GM19438 (cell line): ENCODE measurements at regions not wholly inside any gene's neighbourhood (a gene's known extent, or its start where the extent isn't known, plus 50 kb on each side); places are given as distances from the start of the nearest gene placed in this dataset.
"Not testable (repeated sequence)": the region's sequence is repeated elsewhere in the genome, so short reads cannot be mapped to it uniquely, and the experiment has no call there.

Experiments
- ATAC-seq: cut with Tn5 transposase; IDR thresholded peaks from one replicate; pipeline ENCODE4 v1.9.1; 2021; ENCODE audit warnings: low read depth; ENCODE audit not compliant: unreplicated experiment

DNA sequence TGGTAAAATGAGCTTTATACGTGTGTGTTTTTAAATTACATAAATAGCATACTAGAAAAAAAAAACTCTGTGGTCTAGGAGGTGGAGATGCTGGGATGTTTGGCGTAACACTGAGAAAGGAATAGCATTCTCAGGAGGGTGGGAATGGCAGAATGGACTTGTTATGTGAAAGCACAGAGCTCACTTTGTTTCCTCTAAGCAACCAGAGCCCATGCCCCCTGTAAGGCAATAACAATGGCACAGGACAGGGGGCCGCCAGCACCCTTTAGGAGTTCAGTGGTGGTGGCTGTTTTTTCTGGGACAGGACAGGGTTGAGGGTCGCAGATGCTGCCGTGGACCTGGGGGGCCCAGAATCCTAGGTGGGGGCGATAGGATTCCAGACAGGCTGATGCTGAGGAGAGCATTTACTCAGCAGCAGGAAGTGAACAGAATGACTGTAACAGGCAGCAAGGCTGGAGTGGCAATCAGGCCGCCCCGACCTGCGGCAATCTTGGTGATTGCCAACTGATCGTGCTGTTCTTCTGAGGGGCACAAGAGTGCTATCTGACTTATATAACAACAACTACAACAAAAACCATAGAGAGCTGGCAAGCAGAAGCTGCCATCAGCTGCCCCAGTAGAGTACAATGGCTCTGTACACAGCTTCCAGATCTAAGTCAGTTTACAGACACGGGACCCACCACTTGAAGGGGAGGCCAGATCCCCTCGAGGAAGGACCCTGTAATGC is 160.4 kb downstream of the UACA start:
- ATAC-seq, result no peak

DNA sequence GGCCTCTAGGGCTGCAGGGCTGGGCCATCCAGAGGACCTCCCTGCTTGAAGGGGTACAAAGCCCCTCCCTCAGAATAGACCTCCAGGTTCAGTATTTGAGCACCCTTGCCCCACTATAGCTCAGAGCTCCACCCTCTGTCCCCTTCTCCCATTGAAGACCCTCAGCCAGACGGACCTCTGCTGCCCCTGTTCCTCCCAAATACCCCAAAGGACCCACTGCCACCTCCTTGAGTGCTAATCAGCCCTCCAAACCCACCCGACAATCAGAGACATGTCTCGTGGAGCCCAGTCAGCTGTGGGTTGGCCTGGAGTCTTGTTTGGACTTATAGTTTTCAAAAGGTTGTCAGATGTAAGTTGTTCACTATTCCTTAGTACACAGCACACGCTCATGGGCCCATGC is 161.1 kb downstream of the UACA start:
- no peak for ATAC-seq

DNA sequence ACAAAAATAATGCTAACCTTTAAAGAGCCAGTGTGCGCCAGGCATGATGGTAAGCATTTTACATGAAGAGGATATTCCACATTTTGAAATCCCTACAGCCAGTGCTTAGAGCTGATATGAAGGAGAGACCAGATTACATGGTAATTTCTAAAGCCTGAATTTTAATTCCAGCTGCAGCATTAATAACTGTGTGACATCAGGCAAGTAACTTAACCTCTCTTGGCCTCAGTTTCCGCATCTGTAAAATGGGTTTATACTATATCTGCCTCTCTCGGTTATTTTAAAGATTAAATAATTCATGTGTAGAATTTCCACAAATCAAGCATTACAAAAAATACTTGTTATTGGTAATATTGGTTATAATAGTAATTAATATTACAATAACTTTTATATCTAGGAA is 165.4 kb downstream of the UACA start:
- ATAC-seq, result no peak

DNA sequence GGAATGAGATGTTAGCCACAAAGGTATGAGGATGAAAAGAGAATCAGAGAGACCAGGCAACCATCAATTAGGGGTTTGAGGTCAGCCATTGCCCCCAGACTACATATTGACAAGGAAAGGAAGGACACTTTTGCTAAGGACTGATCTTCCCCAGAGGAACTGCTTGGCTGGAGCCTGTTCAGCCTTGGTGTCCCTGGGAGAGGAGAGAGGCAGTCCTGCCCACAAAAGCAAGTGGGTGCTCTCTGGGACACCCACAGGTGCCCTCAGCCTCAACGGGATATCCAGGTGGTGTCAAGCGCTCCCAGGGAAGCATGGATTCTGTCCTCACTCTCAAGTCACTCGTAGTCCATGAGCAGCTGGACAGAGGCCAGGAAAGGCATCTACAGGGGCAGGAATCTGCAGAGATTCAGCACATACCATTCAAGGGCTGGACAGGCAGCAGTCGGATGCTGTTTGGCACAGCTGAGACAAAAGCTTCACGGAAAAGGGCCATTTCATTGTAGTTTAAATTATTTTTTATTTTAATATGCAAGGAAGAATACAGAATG is 166.2 kb downstream of the UACA start:
- no peak for ATAC-seq

DNA sequence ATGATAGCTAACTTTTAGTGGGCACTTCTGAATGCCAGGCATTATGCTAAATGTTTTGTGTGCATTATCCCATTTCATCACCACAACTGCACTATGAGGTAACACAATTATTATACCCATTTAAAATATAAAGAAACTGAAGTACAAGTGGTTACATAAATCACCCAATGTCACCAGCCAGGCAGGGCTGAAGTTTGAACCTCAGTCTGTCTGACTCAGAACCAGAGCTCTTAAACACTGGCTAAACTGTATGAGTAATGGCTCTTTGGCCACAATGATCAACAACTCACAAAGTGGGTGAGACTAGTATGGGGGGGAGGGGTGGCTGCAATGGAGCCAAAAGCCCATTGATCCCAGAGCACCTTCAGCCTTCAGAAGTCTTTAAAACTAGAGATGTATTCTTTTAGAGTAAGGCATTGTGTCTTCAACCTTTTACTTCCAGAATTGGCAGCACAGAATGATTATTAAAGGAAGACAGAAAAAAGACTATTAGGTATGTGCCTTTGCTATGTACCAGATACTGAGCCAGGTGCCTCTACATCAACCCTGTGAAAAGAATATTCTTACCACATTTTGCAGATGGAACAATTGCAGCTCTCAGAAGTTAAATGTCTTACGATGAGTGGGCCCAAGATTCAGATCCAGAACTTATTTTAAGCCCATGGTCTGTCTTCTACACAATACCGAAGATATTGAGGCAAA is 166.9 kb downstream of the UACA start:
- no peak for ATAC-seq

DNA sequence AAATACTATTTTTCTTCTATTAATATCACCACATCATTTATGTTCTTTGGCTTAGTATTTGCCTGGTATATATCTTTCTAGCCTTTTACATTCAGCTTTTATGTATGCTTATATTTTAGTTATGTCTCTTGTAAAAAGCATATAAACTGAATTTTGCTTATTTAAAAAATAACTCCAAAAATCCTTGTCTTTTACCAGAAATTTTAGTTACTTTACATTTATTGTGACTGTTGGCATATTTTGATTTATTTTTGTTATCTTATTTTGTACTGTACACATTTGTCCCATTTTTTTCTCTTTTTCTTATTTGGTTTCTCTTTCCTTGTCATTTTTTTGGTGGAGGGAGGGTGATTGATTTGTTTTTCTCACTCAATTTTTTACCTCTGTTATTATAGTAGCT is 169.6 kb downstream of the UACA start:
- no peak for ATAC-seq

DNA sequence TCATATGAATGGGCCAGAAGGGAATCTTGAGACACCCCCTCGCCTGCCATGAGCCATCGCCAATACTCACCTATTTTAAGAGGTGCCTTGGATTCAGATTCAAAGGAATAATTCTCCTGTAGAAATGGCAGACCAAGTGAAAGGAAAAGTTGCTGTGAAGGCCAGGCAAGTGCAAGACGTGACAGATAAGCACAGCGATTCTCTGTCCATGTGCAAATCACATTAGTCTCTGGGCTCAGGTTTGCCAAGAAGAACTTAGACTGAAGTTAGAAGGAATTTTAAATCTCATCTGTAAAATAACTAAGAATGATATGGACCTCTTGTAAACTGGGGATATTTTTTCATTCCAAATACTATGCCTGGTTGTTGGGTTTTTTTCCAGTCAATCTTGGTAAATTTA is 173.6 kb downstream of the UACA start:
- ATAC-seq, result no peak

DNA sequence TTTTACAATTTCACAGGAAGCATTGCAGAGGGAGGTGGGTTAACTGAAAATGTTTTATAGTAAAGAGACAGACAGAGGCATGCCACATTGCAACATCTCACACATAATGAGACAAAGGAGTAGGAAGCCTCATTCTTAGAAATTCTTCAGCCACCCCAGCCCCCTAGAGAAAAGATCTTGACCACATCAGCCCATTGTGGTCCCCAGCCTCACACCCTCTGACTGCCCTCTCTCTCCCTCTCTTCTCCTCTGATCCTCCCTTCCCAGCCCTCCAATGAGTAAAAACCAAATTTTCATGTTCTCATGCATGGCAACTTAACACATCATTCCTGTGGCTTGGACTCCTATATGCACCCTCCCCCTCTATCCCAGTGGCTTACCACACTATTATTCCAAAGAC is 174.1 kb downstream of the UACA start:
- no peak for ATAC-seq

DNA sequence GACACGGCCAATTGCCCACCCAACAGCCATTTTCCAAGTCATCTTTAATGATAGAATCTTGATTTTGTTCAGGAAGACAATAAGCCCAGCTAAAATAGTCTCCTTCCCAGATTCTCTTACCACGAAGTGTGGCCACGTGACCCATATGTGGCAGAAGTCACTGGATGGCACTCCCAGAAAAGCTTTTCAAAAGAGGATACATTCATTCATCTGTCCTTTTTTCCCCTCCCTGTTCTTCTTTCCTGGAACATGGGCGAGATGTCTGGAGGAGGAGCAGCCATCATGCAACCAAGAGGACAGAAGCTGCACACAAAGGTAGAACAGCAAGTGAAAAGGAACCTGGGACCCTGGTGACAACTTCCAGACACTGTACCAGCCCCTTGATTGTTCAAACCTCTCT is 174.7 kb downstream of the UACA start:
- ATAC-seq, result no peak

DNA sequence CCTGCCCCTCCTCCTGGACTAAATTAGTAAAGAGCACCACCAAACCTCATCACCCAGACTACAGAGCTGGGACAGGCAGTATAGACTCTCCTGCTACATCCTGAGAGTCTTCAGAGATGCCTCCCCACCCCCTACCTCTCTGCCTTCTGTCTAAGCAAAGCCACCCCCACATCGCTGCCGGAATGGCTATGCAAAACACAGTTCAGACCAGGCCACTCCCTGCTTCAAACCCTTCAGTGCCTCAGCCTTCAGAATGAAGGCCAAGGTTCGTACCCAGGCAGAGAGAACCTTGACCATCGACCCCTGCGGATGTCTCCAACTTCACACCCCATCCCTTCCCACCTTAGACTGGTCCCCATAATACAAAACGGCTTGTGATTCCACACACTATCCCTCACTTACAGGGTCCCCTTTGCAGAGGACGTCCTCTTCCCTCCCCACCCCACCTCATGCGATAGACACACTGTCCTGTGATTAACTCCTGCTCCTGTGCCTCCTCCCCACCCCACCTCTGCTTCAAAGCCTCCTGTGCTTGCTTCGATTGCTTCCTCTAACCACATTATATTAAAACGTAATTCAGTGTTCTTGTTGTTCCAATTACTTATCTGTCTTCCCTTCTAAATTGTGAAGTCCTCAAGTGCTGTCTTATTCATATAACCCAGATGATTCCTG is 175.3 kb downstream of the UACA start:
- ATAC-seq, result no peak

DNA sequence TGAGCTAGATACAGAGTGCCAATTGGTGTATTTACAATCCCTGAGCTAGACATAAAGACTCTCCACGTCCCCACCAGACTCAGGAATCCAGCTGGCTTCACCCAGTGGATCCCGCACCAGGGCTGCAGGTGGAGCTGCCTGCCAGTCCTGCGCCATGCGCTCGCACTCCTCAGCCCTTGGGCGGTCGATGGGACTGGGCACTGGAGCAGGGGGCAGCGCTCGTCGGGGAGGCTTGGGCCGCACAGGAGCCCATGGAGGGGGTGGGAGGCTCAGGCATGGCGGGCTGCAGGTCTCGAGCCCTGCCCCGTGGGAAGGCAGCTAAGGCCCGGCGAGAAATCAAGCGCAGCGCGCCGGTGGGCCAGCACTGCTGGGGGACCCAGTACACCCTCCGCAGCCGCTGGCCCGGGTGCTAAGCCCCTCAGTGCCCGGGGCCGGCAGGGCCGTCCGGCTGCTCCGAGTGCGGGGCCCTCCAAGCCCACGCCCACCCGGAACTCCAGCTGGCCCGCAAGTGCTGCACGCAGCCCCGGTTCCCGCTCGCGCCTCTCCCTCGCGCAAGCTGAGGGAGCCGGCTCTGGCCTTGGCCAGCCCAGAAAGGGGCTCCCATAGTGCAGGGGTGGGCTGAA is 176.2 kb downstream of the UACA start:
- ATAC-seq, result not testable (repeated sequence)

DNA sequence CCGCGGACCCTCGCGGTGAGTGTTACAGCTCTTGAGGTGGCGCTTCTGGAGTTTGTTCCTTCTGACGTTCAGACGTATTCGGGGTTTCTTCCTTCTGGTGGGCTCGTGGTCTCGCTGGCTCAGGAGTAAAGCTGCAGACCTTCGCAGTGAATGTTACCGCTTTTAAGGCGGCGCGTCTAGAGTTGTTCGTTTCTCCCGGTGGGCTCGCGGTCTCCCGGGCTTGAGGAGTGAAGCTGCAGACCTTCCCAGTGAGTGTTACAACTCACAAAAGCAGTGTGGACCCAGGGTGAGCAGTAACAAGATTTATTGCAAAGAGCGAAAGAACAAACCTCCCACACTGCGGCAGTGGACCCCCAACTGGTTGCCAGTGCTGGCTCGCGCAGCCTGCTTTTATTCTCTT is 177.1 kb downstream of the UACA start:
- ATAC-seq, result no peak

DNA sequence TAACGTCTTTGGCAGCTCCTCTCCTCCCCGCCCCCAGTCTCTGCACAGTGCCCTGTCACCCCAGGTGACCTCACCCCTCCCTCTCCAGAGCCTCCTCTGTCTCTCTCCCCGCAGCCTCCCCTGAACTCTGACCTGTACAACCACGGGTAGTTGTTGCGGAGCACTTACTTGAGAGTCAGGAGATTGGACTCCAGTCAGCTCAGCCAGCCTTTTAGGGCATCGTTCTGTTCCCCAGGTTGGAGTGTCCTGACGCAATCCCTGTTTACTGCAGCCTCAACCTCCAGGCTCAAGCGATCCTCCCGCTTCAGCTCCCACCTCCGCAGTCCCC is 177.7 kb downstream of the UACA start:
- ATAC-seq, result no peak

DNA sequence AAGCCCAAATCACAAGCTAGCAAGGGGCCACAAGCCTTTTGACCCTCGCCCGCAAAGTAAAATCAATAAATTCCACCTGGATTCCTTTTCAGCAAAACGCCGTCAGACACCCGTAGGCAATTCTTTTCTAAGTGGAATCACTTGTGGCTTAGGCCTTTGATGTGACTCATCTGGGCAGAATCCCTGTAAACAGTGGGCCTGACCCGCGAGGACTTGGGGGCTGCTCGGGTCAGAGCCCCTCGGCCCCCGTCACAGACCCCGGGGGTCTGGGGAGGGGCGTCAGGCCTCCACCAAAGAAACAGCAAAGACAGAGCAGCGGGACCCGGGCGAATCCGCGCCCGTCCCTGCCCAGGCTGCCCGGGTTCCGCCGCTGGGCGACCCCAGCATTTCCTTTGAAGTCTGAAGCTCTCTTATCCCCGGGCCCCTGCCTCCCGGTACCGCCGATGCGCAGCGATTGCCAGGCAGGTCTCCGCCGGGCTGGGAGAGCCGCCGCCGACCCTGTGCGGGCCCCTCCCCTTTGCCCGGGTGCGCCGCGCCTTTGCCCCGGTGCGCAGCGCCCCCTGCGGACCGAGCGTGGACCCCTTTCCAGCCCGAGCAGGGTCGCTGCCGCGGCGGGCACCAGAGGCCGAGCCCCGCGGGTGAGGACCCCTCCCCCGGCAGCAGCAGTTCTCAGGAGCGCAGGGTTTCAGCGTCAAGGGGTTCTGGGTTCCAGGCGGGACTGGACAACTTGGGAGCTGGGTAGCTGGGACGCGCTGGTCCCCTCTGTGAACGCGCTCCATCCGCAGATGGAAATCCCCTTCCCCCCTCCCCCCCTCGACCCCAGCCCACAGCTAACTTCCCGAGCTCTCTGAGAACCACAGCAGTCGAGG is 178.3 kb downstream of the UACA start:
- ATAC-seq, result no peak

DNA sequence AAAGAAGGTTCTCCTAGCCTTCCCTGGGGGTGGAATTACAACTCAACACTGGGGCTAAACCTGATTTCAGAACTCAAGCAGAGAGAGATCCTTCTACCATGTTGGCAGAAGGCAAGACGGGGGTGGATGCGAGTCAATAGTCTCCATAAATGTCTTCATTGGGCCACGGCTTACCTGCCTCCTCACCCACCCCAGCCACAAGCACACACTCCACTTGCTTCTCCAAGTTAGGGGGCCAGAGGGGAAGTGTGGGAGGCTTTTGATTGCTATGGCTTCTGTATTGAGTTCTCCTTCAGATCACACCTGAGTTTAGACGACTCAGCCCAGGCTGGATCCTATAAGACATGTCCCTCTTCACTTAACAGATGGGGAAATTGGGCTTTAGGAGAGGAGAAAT is 178.9 kb downstream of the UACA start:
- no peak for ATAC-seq

DNA sequence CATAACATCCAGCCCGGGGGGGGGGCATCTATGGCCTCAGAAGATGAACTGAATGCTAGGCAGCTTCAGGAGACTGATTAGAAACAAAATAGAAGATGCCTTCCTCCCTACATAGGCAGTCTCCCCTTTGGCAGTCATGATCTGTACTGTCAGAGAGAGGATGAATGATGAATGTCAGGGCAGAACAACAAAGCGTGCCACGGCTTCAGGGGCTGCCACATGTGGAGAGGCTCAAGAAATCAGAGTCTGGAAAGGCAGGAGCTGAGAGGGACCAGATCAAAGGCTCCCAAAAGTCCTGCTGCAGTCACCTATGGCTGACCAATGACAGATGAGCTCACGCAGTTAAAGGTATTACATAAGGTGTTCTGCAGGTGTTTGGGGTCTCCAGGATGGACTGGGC is 180.4 kb downstream of the UACA start:
- ATAC-seq, result no peak

DNA sequence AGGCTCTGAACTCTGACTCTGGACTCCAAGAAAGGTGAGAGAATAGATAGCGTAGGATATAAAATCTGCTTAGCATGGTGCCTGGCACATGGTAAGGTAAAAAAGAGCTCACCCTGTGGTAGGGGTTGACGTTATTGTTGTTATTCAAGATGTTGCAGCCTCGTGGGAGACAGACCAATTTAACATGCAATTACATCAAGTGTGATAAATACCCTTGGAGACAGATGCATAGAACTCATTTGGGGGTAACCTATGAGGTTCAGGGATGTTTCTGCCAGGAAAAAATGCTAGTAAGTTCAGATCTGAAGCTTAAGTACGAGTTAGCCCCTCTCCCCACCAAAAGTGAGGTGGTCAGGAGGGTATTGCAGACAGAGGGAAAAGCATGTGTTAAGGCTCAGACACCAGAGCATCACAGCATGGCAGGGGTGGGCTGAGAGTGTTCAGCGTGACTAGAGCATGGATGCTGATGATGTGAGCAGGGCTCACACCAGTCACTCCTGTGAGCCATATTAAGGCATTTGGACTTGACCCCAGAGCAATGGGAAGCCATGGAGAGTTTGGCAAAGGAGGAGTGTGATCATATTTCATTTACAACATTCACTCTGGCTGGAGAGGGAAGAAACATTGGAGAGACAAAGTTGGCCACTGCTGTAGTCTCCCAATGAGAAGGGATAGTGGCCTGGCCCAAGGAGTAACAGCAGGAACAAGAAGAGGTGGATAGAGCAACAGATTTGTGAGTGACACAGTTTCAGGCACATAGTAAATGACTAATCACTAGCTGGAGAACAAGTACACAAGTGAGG is 181.0 kb downstream of the UACA start:
- no peak for ATAC-seq

DNA sequence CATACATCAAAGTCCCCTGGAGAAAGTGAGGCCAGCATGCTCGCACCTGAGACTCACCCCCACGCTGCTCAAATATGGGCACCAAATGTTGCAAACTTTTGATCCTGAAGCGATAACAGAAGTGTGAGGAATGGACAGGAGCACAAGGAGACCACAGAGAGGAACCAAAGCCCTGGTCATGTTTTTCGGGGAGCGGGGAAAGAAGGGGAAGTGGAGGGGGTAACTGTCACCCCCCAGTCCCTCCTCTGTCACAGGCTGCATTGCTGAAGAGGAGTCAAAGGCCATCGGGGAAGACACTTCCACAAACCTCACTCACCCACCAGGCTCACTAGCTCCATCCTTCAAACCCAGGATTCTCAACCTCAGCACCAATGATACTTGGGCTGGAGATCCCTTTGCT is 182.4 kb downstream of the UACA start:
- ATAC-seq, result no peak

DNA sequence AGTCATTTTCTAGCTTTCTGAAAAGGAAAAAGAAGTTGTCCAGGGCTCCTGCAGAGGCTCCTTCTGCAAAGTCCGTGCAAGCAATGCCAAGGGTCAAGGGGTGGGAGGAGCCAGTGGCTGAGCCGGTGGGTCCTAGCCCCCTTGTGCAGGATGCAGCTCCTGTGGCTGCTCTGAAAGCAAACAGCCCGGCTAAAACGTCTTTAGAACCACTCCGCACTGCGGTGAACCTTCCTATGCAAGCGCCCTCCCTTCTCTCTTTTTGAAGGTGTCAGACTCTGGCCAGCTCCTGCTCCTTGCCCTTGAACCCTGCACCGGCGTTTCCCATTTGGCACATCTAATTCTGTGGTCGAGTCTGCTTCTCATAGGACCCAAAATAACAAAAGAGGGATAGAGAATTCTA is 183.1 kb downstream of the UACA start:
- ATAC-seq, result no peak

DNA sequence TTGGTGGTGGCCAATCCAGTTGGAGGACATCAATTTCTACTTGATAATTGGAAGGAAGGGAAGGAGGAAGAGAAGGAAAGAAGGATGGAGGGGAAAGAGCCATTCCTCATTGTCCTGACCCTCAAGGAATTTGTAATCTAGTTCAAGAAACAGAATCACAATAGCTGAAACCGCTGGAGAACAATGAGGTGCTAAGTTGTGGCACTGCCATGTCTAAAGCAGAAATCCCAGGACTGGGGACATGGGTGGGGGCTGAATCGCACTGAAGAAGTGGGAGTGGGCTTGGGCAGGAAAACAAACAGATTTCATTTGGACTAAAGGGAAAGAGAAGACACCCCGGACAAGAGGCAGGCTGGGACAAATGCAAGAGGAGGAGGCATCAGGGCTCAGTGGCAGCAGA is 183.6 kb downstream of the UACA start:
- no peak for ATAC-seq
